GM12892 (cell line): ENCODE measurements at regions not wholly inside any gene's neighbourhood (a gene's known extent, or its start where the extent isn't known, plus 50 kb on each side); places are given as distances from the start of the nearest gene placed in this dataset.

Experiments used
- DNase-seq: peaks from one replicate; pipeline ENCODE4 v3.0.0; 2011; ENCODE audit not compliant: insufficient read length
- FAIRE-seq: peaks from 2 replicates; lab custom pipeline; 2011; peaks lifted over from hg19 to GRCh38; lab: Jason Lieb, UNC
- POLR2A ChIP-seq: IDR thresholded peaks from 2 replicates; pipeline ENCODE4 v1.6.1; 2011; ENCODE audit warnings: low read depth, low read length, control low read depth
- POLR2AphosphoS5 ChIP-seq: IDR thresholded peaks from 2 replicates; pipeline ENCODE4 v1.6.1; 2011; ENCODE audit warnings: low read depth, low read length, control low read depth
- TAF1 ChIP-seq: IDR thresholded peaks from 2 replicates; pipeline ENCODE4 v1.6.1; 2011; ENCODE audit warnings: low read depth, mild to moderate bottlenecking, control low read depth, low read length, borderline replicate concordance

- FAIRE-seq (no peak), DNase-seq (no peak)
- TF ChIP-seq POLR2A = no peak
- no peak for TF ChIP-seq TAF1
- no peak for TF ChIP-seq POLR2AphosphoS5
These were observed 52.8 kb upstream of the MEIS1 start for GRCh38 chr2:66382091-66382490.

GRCh38 chr2:66379473-66379872, 55.5 kb upstream of the MEIS1 start:
- FAIRE-seq (no peak), DNase-seq (no peak)
- no peak for TF ChIP-seq TAF1
- no peak for TF ChIP-seq POLR2A
- no peak for TF ChIP-seq POLR2AphosphoS5

- no peak for FAIRE-seq
- no peak for TF ChIP-seq POLR2A
- TF ChIP-seq POLR2AphosphoS5 = no peak
- no peak for TF ChIP-seq TAF1
- DNase-seq = no peak
These were observed 57.1 kb upstream of the MEIS1 start for GRCh38 chr2:66377832-66378231.

GRCh38 chr2:66370824-66371223, 64.1 kb upstream of the MEIS1 start:
- FAIRE-seq = no peak
- TF ChIP-seq POLR2A = no peak
- no peak for TF ChIP-seq POLR2AphosphoS5
- TF ChIP-seq TAF1 = no peak
- DNase-seq = no peak

- DNase-seq = no peak
- TF ChIP-seq TAF1 = no peak
- TF ChIP-seq POLR2AphosphoS5 = no peak
- no peak for TF ChIP-seq POLR2A
- FAIRE-seq = no peak
These were observed 68.3 kb upstream of the MEIS1 start for GRCh38 chr2:66366619-66367018.

GRCh38 chr2:66364495-66365333, 70.2 kb upstream of the MEIS1 start:
- TF ChIP-seq POLR2A = no peak
- TF ChIP-seq POLR2AphosphoS5 = no peak
- TF ChIP-seq TAF1 = no peak
- FAIRE-seq = no peak
- DNase-seq = no peak

- no peak for FAIRE-seq
- DNase-seq = no peak
- TF ChIP-seq POLR2A (no peak), TAF1 (no peak), POLR2AphosphoS5 (no peak)
These were observed 72.2 kb upstream of the MEIS1 start for GRCh38 chr2:66362701-66363100.

GRCh38 chr2:66346231-66346664, 88.7 kb upstream of the MEIS1 start:
- FAIRE-seq (no peak), DNase-seq (no peak)
- TF ChIP-seq POLR2AphosphoS5 = no peak
- no peak for TF ChIP-seq POLR2A
- no peak for TF ChIP-seq TAF1

- TF ChIP-seq POLR2AphosphoS5 (no peak), POLR2A (no peak), TAF1 (no peak)
- FAIRE-seq = no peak
- DNase-seq = no peak
These were observed 90.8 kb upstream of the MEIS1 start for GRCh38 chr2:66344087-66344663.

GRCh38 chr2:66343259-66343658, 91.7 kb upstream of the MEIS1 start:
- TF ChIP-seq TAF1 (no peak), POLR2AphosphoS5 (no peak), POLR2A (no peak)
- no peak for FAIRE-seq
- DNase-seq = no peak

- no peak for FAIRE-seq
- TF ChIP-seq POLR2AphosphoS5 (no peak), TAF1 (no peak), POLR2A (no peak)
- DNase-seq = no peak
These were observed 94.4 kb upstream of the MEIS1 start for GRCh38 chr2:66340521-66340920.

- no peak for FAIRE-seq
These were observed 100.5 kb upstream of the MEIS1 start for GRCh38 chr2:66334237-66335029.

More at GRCh38 chr2:66334237-66335029, 100.5 kb upstream of the MEIS1 start:
- DNase-seq = no peak
- TF ChIP-seq POLR2A = no peak
- TF ChIP-seq TAF1 = no peak
- TF ChIP-seq POLR2AphosphoS5 = no peak
